ENCODE measurements at regions not wholly inside any gene's neighbourhood (a gene's known extent, or its start where the extent isn't known, plus 50 kb on each side); places are given as distances from the start of the nearest gene placed in this dataset.

DNA sequence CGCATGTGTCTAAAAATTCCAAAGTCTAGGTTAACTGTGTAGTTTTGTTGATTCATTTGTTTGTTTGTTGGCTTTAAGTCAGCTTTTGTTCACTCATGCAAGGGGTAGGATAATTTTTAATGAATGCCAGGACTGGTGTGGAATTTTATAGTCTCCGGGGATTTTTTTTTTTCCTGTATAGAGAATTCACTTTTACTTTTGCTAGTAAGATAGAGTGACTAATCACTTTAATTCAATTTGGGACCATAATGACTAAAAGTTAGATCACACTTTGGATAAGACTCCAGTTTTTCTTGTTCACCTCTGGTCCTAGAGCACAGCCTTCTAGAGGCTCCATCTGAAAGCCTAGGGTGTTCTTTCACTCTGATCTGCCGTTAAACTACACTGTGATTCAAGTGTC is 1690.0 kb downstream of the PCDH9 start (continued):
- TF ChIP-seq ZNF462 (CRISPR knock-in tag; IDR thresholded peaks at IDR 0.05), result no peak

DNA sequence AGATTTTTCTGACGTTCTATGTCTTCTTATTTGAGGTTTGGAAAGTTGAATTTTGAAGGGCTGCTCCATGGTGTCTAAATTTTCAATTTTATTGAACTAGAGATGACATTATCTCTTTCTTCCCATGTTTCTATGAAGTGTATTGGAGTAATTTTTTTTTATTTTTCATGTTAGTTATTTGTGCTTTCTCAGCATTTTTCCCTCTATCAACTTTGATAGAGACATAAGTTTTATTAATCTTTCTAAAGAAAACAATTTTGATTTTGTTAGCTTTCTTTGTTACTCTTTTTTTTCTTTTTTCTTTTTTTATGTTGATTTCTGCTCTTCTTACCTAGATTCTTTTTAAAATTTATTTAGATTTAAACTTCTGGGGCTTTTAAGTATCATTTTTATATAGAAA is 1694.8 kb downstream of the PCDH9 start:
- Mint-ChIP-seq H3K4me1 (no peaks in the 10 kb centered on the region), H3K9me3 (no peaks in the 10 kb centered on the region), H3K36me3 (ENCODE audit: low read depth) (no peaks in the 10 kb centered on the region), H3K27me3 (ENCODE audit: insufficient read depth, low read depth, poor library complexity) (no peaks in the 10 kb centered on the region), H3K4me3 (no peak overlapping the region), H3K27ac (no peak overlapping the region)
- DNase-seq (ENCODE audit: low spot score) (no peak), ATAC-seq (no peak)
- no peaks in the 10 kb centered on the region for H3K36me3 ChIP-seq (ENCODE audit: insufficient read depth)
- no peak overlapping the region for H3K4me2 ChIP-seq
- no peak overlapping the region for H3K27ac ChIP-seq (ENCODE audit: low read depth)
- H2AFZ ChIP-seq, result no peak overlapping the region
- no peaks in the 10 kb centered on the region for H3K27me3 ChIP-seq (ENCODE audit: insufficient read depth)
- TF ChIP-seq JUNB (IDR thresholded peaks at IDR 0.05; ENCODE audit: unreplicated experiment) (no peak), EZH2phosphoT487 (IDR thresholded peaks at IDR 0.05; ENCODE audit: unreplicated experiment) (no peak)
- TF ChIP-seq, protein P1, sequence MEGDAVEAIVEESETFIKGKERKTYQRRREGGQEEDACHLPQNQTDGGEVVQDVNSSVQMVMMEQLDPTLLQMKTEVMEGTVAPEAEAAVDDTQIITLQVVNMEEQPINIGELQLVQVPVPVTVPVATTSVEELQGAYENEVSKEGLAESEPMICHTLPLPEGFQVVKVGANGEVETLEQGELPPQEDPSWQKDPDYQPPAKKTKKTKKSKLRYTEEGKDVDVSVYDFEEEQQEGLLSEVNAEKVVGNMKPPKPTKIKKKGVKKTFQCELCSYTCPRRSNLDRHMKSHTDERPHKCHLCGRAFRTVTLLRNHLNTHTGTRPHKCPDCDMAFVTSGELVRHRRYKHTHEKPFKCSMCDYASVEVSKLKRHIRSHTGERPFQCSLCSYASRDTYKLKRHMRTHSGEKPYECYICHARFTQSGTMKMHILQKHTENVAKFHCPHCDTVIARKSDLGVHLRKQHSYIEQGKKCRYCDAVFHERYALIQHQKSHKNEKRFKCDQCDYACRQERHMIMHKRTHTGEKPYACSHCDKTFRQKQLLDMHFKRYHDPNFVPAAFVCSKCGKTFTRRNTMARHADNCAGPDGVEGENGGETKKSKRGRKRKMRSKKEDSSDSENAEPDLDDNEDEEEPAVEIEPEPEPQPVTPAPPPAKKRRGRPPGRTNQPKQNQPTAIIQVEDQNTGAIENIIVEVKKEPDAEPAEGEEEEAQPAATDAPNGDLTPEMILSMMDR (conservative IDR thresholded peaks at IDR 0.05; ENCODE audit: low read depth in 2 of 2), result no peak
- no peak overlapping the region for H3K4me3 ChIP-seq
- no peaks in the 10 kb centered on the region; the same call in 1 of the 2 replicates for H3K9me2 ChIP-seq (ENCODE audit: insufficient read depth)
- no peaks in the 10 kb centered on the region for H3K79me2 ChIP-seq (replicated peaks; ENCODE audit: insufficient read depth)
- H4K20me1 ChIP-seq (replicated peaks; ENCODE audit: insufficient read depth), result no peaks in the 10 kb centered on the region
- H3F3A ChIP-seq (replicated peaks; ENCODE audit: low read depth), result no peaks in the 10 kb centered on the region
- no peaks in the 10 kb centered on the region for H3K4me1 ChIP-seq (ENCODE audit: insufficient read depth)

Data from GM23338 (cell line).